IMR-90 (cell line): ENCODE measurements at regions not wholly inside any gene's neighbourhood (a gene's known extent, or its start where the extent isn't known, plus 50 kb on each side); places are given as distances from the start of the nearest gene placed in this dataset.

Experiments
- ATAC-seq: fragments of 200-7000 bp; cut with Tn5 transposase; 2 replicates; pipeline ENCODE4 v1.9.1; 2020; ENCODE audit warnings: low read depth, mild to moderate bottlenecking, moderate library complexity
- BruUV-seq: library from RNA; stranded (reverse); fragments of 400-500 nt; replicated peaks from 2 replicates; lab custom pipeline; 2021; lab: Mats Ljungman, UMichigan
- CTCF ChIA-PET: fragments of 300-600 bp; formaldehyde crosslinking; extraction: SDS; loops from one replicate; lab custom pipeline; 2021; ENCODE audit warnings: antibody characterized with exemption; lab: Yijun Ruan, JAX
- POLR2A ChIA-PET: fragments of 300-600 bp; sonication (Branson Sonifier 250); formaldehyde crosslinking; loops from one replicate; lab custom pipeline; 2022; ENCODE audit warnings: antibody characterized with exemption; ENCODE audit not compliant: unreplicated experiment; lab: Charles Lee
- DNase-seq: peaks from one replicate; pipeline ENCODE4 v3.0.0; 2013
- H2AFZ ChIP-seq: replicated peaks from 2 replicates; pipeline ENCODE3; 2013; ENCODE audit warnings: low read length, mild to moderate bottlenecking; ENCODE audit not compliant: poor library complexity
- H2AK5ac ChIP-seq: 2 replicates; pipeline ENCODE4 v1.6.1; 2013; ENCODE audit warnings: low read depth, low read length, inconsistent platforms
- H2AK9ac ChIP-seq: replicated peaks from 2 replicates; pipeline ENCODE3; 2013; ENCODE audit warnings: mild to moderate bottlenecking, low read depth, low read length, moderate library complexity; ENCODE audit not compliant: poor library complexity
- H2BK120ac ChIP-seq: 2 replicates; pipeline ENCODE4 v1.6.1; 2013; ENCODE audit warnings: low read depth, low read length, inconsistent platforms
- H2BK15ac ChIP-seq: 3 replicates; pipeline ENCODE4 v1.6.1; 2013; ENCODE audit warnings: low read depth, low read length, inconsistent platforms
- H2BK20ac ChIP-seq: 2 replicates; pipeline ENCODE4 v1.6.1; 2013; ENCODE audit warnings: low read depth, mild to moderate bottlenecking, inconsistent platforms, low read length, moderate library complexity
- H2BK5ac ChIP-seq: 2 replicates; pipeline ENCODE4 v1.6.1; 2013; ENCODE audit warnings: mild to moderate bottlenecking, low read depth, low read length, inconsistent platforms; ENCODE audit not compliant: poor library complexity, severe bottlenecking
- H3K14ac ChIP-seq: replicated peaks from 2 replicates; pipeline ENCODE4 v1.6.1; 2013; ENCODE audit warnings: low read depth, low read length, inconsistent platforms
- H3K18ac ChIP-seq: 2 replicates; pipeline ENCODE4 v1.6.1; 2013; ENCODE audit warnings: low read depth, low read length, control low read depth
- H3K23ac ChIP-seq: 2 replicates; pipeline ENCODE4 v1.6.1; 2013; ENCODE audit warnings: low read depth, low read length, inconsistent platforms
- H3K27ac ChIP-seq: 2 replicates; pipeline ENCODE4 v1.5.1; 2013; ENCODE audit warnings: mild to moderate bottlenecking, control low read depth, low read length; ENCODE audit not compliant: insufficient read depth
- H3K27me3 ChIP-seq: 2 replicates; pipeline ENCODE4 v1.6.1; 2013; ENCODE audit warnings: low read length; ENCODE audit not compliant: control insufficient read depth, insufficient read depth
- H3K36me3 ChIP-seq: 2 replicates; pipeline ENCODE4 v1.6.1; 2013; ENCODE audit warnings: low read length, mixed read lengths; ENCODE audit not compliant: control insufficient read depth, insufficient read depth
- H3K4ac ChIP-seq: 2 replicates; pipeline ENCODE4 v1.6.1; 2013; ENCODE audit warnings: low read depth, low read length, inconsistent platforms
- H3K4me1 ChIP-seq: 2 replicates; pipeline ENCODE4 v1.6.1; 2013; ENCODE audit warnings: low read length, mixed read lengths; ENCODE audit not compliant: control insufficient read depth, insufficient read depth
- H3K4me2 ChIP-seq: 2 replicates; pipeline ENCODE4 v1.6.1; 2013; ENCODE audit warnings: low read depth, mild to moderate bottlenecking, control low read depth, low read length, moderate library complexity
- H3K4me3 ChIP-seq: 2 replicates; pipeline ENCODE4 v1.5.1; 2013; ENCODE audit warnings: low read depth, mild to moderate bottlenecking, control low read depth, low read length, moderate library complexity; ENCODE audit not compliant: insufficient read depth
- H3K56ac ChIP-seq: 2 replicates; pipeline ENCODE4 v1.6.1; 2013; ENCODE audit warnings: low read length, inconsistent platforms; ENCODE audit not compliant: insufficient read depth; ENCODE audit errors: extremely low read depth
- H3K79me1 ChIP-seq, 2 experiments: 2 replicates each; pipeline ENCODE4 v1.6.1; 2013; ENCODE audit warnings: low read length in 2 of 2, inconsistent platforms in 1 of 2, low read depth in 1 of 2
- H3K9ac ChIP-seq: 2 replicates; pipeline ENCODE4 v1.6.1; 2013; ENCODE audit warnings: low read depth, low read length, control low read depth
- H3K9me1 ChIP-seq: 2 replicates; pipeline ENCODE4 v1.6.1; 2013; ENCODE audit warnings: low read length, inconsistent platforms; ENCODE audit not compliant: insufficient read depth
- H3K9me3 ChIP-seq: 2 replicates; pipeline ENCODE4 v1.6.1; 2013; ENCODE audit warnings: low read length; ENCODE audit not compliant: control insufficient read depth, insufficient read depth
- H4K20me1 ChIP-seq: 2 replicates; pipeline ENCODE4 v1.6.1; 2013; ENCODE audit warnings: low read length, inconsistent platforms; ENCODE audit not compliant: insufficient read depth
- H4K5ac ChIP-seq: 2 replicates; pipeline ENCODE4 v1.6.1; 2013; ENCODE audit warnings: mild to moderate bottlenecking, low read depth, low read length, control low read depth
- H4K8ac ChIP-seq, 2 experiments: 2 replicates each; pipeline ENCODE4 v1.6.1; 2013; ENCODE audit warnings: low read depth in 2 of 2, low read length in 2 of 2, control low read depth in 1 of 2, inconsistent platforms in 1 of 2
- H4K91ac ChIP-seq: 2 replicates; pipeline ENCODE4 v1.6.1; 2013; ENCODE audit warnings: low read depth, low read length, inconsistent platforms; ENCODE audit not compliant: insufficient read depth
- BHLHE40 ChIP-seq: fragments of 150-350 bp; IDR thresholded peaks from 2 replicates; pipeline ENCODE4 v1.6.1; 2016; ENCODE audit warnings: mild to moderate bottlenecking, low read depth, low read length
- CEBPB ChIP-seq: IDR thresholded peaks from 2 replicates; pipeline ENCODE4 v1.6.1; 2012; ENCODE audit warnings: low read depth, low read length, improper control_type of control experiment
- CHD1 ChIP-seq: IDR thresholded peaks from 2 replicates; pipeline ENCODE4 v1.6.1; 2012; ENCODE audit warnings: low read depth, low read length, improper control_type of control experiment
- CTCF ChIP-seq: conservative IDR thresholded peaks from 2 replicates; pipeline ENCODE4 v1.5.1; 2012; ENCODE audit warnings: mild to moderate bottlenecking, low read depth, low read length, improper control_type of control experiment
- FOS ChIP-seq: fragments of 150-350 bp; IDR thresholded peaks from 2 replicates; pipeline ENCODE4 v1.6.1; 2016; ENCODE audit warnings: low read depth, low read length
- MAFK ChIP-seq: IDR thresholded peaks from 2 replicates; pipeline ENCODE4 v1.6.1; 2012; ENCODE audit warnings: low read depth, low read length, improper control_type of control experiment
- MAZ ChIP-seq: IDR thresholded peaks from 2 replicates; pipeline ENCODE4 v1.6.1; 2012; ENCODE audit warnings: low read depth, mild to moderate bottlenecking, low read length, improper control_type of control experiment, moderate library complexity, borderline replicate concordance
- MXI1 ChIP-seq: IDR thresholded peaks from 2 replicates; pipeline ENCODE4 v1.6.1; 2012; ENCODE audit warnings: low read depth, mild to moderate bottlenecking, low read length, moderate library complexity, borderline replicate concordance
- NFE2L2 ChIP-seq: fragments of 150-350 bp; IDR thresholded peaks from 2 replicates; pipeline ENCODE4 v1.6.1; 2016; ENCODE audit warnings: low read depth, mild to moderate bottlenecking, low read length
- POLR2A ChIP-seq: IDR thresholded peaks from 2 replicates; pipeline ENCODE4 v1.6.1; 2012; ENCODE audit warnings: mild to moderate bottlenecking, low read depth, low read length
- RAD21 ChIP-seq: IDR thresholded peaks from 2 replicates; pipeline ENCODE4 v1.6.1; 2012; ENCODE audit warnings: low read length, improper control_type of control experiment
- RCOR1 ChIP-seq: IDR thresholded peaks from 2 replicates; pipeline ENCODE4 v1.6.1; 2012; ENCODE audit warnings: mild to moderate bottlenecking, low read length, improper control_type of control experiment; ENCODE audit not compliant: insufficient replicate concordance
- RFX5 ChIP-seq: IDR thresholded peaks from 2 replicates; pipeline ENCODE4 v1.8.0; 2012; ENCODE audit warnings: low read depth, mild to moderate bottlenecking, low read length, moderate library complexity
- SMC3 ChIP-seq: fragments of 150-350 bp; IDR thresholded peaks from 2 replicates; pipeline ENCODE4 v1.6.1; 2016; ENCODE audit warnings: low read depth, mild to moderate bottlenecking, antibody characterized with exemption, low read length, moderate library complexity
- USF2 ChIP-seq: fragments of 150-350 bp; IDR thresholded peaks from 2 replicates; pipeline ENCODE4 v1.6.1; 2017; ENCODE audit warnings: mild to moderate bottlenecking, antibody characterized with exemption, low read length, low read depth
- WGBS, 2 experiments: methylation state at CpG; one replicate each; pipeline versions ENCODE4 v1.1.5 to v1.1.7; 2013; ENCODE audit warnings: missing lambda C conversion rate in 2 of 2; ENCODE audit not compliant: insufficient read length in 1 of 2; ENCODE audit errors: extremely low coverage in 2 of 2; 5-methylcytosine and 5-hydroxymethylcytosine counted together
- dilution Hi-C: fragments of 300-500 bp; cut with HindIII; formaldehyde crosslinking; loops from one replicate; pipeline ENCODE4 v1.14.3; 2018; ENCODE audit warnings: low sequenced_read_pairs; ENCODE audit not compliant: unreplicated experiment
- in situ Hi-C: fragments of 300-500 bp; cut with MboI; formaldehyde crosslinking; loops from 3 replicates; pipeline ENCODE4 v1.14.3; 2019; ENCODE audit warnings: low sequenced_read_pairs, inconsistent platforms, mixed read lengths
- intact Hi-C: fragments of 100-400 bp; cut with micrococcal nuclease; formaldehyde crosslinking; loops from 2 replicates; pipeline ENCODE4 v1.10.0; 2022
- TF ChIP-seq, protein P1 (sequence below): fragments of 150-350 bp; IDR thresholded peaks from 2 replicates; pipeline ENCODE4 v1.6.1; 2016; ENCODE audit warnings: low read depth, mild to moderate bottlenecking, low read length, moderate library complexity, borderline replicate concordance

DNA sequence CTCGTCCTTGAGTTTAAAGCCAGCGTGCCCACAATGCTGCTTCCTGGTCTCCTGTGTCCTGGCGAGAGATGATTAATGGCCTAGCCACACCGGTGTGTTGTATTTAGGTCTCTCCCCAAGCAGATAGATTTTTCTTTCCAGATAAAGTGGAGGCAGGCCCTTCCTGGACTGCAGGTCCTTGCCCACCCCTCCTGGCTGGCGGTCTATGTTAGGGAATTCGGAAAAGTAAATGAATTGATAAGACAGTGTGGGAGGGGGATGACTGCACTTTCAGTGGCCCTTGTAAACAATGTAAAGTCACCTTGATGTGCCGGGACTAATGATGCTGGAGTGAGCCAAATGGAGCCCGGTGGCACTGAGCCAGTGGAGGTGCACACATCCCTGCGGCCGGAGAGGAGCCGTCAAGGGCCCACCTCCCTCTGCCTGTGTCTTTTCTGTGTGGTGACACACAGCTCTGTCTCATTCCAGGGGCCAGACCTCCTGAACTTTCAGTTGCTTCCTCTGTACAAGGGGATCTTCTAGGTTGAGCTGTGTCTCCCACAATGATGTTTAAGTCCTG lies 70.6 kb upstream of the ESRRB start:
- ChIA-PET CTCF (no interaction called here), POLR2A (no interaction called here)
- Histone ChIP-seq H2AK5ac (no peak overlapping the region), H4K20me1 (no peaks in the 10 kb centered on the region), H3K23ac (no peak overlapping the region), H3K4ac (no peak overlapping the region), H3K27ac (no peak overlapping the region), H4K8ac (no peak overlapping the region), H3K4me2 (no peak overlapping the region), H3K9me3 (no peaks in the 10 kb centered on the region), H2BK20ac (no peak overlapping the region), H4K91ac (no peak overlapping the region), H3K56ac (no peak overlapping the region), H3K79me1 (no peaks in the 10 kb centered on the region), H4K5ac (no peak overlapping the region), H2BK5ac (no peak overlapping the region), H2BK15ac (no peak overlapping the region), H3K18ac (no peak overlapping the region), H2BK120ac (no peak overlapping the region), H3K4me1 (no peaks in the 10 kb centered on the region), H3K27me3 (peaks cover 4% of the 10 kb centered on the region; the same call in 1 of the 2 replicates), H2AFZ (no peak overlapping the region), H3K36me3 (no peaks in the 10 kb centered on the region), H2AK9ac (no peak overlapping the region), H3K9ac (no peak overlapping the region), H3K14ac (no peak overlapping the region), H3K4me3 (no peak overlapping the region), H3K9me1 (no peaks in the 10 kb centered on the region)
- dilution Hi-C loops (no loop called here), intact Hi-C loops (no loop called here), in situ Hi-C loops (no loop called here)
- TF ChIP-seq MAFK (no peak), POLR2A (no peak), RAD21 (no peak), CHD1 (no peak), CEBPB (no peak), MXI1 (no peak), USF2 (no peak), NFE2L2 (no peak), CTCF (no peak), SMC3 (no peak), RFX5 (no peak), MAZ (no peak), BHLHE40 (no peak), RCOR1 (no peak), FOS (no peak)
- TF ChIP-seq, protein P1, sequence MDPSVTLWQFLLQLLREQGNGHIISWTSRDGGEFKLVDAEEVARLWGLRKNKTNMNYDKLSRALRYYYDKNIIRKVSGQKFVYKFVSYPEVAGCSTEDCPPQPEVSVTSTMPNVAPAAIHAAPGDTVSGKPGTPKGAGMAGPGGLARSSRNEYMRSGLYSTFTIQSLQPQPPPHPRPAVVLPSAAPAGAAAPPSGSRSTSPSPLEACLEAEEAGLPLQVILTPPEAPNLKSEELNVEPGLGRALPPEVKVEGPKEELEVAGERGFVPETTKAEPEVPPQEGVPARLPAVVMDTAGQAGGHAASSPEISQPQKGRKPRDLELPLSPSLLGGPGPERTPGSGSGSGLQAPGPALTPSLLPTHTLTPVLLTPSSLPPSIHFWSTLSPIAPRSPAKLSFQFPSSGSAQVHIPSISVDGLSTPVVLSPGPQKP: no peak
- ATAC-seq: no peak
- no peak for DNase-seq
- WGBS, 2 experiments: 77% methylated on average over 2 of the region's 11 CpGs; no CpG with 5 or more reads in 1 of the 2 experiments
- BruUV-seq: no TSS peak
